ENCODE measurements at regions not wholly inside any gene's neighbourhood (a gene's known extent, or its start where the extent isn't known, plus 50 kb on each side); places are given as distances from the start of the nearest gene placed in this dataset.

DNA sequence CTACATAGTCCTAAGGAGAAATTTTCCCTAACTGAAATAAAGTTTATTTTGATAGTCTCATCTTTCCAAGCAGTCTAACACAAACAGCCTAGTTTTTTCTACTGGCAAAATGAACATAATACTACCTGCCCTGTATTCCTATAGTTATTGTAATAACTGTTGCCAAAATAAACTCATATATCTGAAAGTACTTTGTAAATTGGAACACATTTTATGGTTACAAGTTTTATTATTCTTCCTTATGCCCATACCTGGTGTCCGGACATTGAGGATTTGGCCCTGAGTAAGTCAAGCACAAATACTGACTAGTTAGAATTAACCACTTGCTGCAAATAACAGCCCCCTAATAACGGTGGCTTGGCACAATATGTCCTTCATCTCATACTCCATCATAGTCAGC, 120.4 kb upstream of the TOM1L1 start:
- Mint-ChIP-seq H3K27ac (no peak overlapping the region), H3K4me3 (no peak overlapping the region), H3K4me1 (no peaks in the 10 kb centered on the region), H3K27me3 (no peaks in the 10 kb centered on the region), H3K9me3 (ENCODE audit: insufficient read depth) (no peaks in the 10 kb centered on the region)
- DNase-seq (no peak), ATAC-seq (ENCODE audit: low read depth) (no peak)
- ChIA-PET POLR2A (no interaction called here), CTCF (no interaction called here)
- Histone ChIP-seq H3K27ac (ENCODE audit: low read length in 2 of 2) (no peak overlapping the region), H3K36me3 (replicated peaks in 1 of 2; ENCODE audit: control extremely low read depth in 1 of 2, control insufficient read depth in 1 of 2, extremely low read depth in 1 of 2, insufficient read depth in 2 of 2, low read length in 1 of 2) (no peaks in the 10 kb centered on the region), H2AFZ (ENCODE audit: insufficient read depth, low read depth, low read length, poor library complexity, severe bottlenecking) (no peak overlapping the region), H3K4me2 (replicated peaks; ENCODE audit: low read depth, low read length, poor library complexity, severe bottlenecking) (no peak overlapping the region), H3K79me2 (ENCODE audit: control insufficient read depth, insufficient read depth, low read length) (no peaks in the 10 kb centered on the region), H3K9ac (ENCODE audit: low read length) (no peak overlapping the region), H3K4me1 (ENCODE audit: control insufficient read depth in 2 of 2, insufficient read depth in 2 of 2, low read length in 2 of 2) (no peaks in the 10 kb centered on the region), H3K27me3 (replicated peaks in 1 of 4; ENCODE audit: control extremely low read depth in 1 of 4, control insufficient read depth in 3 of 4, insufficient read depth in 4 of 4, low read length in 3 of 4) (no peaks in the 10 kb centered on the region), H3K9me3 (ENCODE audit: control extremely low read depth in 1 of 3, control insufficient read depth in 2 of 3, insufficient read depth in 1 of 3, low read length in 2 of 3) (peaks cover 0 to 2% (median 0%) of the 10 kb centered on the region in 3 donors), H4K20me1 (ENCODE audit: control insufficient read depth, insufficient read depth, low read length, poor library complexity, severe bottlenecking) (no peaks in the 10 kb centered on the region), H3K4me3 (ENCODE audit: control extremely low read depth in 1 of 5, extremely low read depth in 1 of 5, insufficient read depth in 1 of 5, low read depth in 2 of 5, low read length in 4 of 5) (no peak overlapping the region)
- no peak for TF ChIP-seq EZH2 (IDR thresholded peaks at IDR 0.05; ENCODE audit: borderline replicate concordance, insufficient read depth, low read depth, low read length, poor library complexity, severe bottlenecking)
- TF ChIP-seq, protein P1, sequence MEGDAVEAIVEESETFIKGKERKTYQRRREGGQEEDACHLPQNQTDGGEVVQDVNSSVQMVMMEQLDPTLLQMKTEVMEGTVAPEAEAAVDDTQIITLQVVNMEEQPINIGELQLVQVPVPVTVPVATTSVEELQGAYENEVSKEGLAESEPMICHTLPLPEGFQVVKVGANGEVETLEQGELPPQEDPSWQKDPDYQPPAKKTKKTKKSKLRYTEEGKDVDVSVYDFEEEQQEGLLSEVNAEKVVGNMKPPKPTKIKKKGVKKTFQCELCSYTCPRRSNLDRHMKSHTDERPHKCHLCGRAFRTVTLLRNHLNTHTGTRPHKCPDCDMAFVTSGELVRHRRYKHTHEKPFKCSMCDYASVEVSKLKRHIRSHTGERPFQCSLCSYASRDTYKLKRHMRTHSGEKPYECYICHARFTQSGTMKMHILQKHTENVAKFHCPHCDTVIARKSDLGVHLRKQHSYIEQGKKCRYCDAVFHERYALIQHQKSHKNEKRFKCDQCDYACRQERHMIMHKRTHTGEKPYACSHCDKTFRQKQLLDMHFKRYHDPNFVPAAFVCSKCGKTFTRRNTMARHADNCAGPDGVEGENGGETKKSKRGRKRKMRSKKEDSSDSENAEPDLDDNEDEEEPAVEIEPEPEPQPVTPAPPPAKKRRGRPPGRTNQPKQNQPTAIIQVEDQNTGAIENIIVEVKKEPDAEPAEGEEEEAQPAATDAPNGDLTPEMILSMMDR (IDR thresholded peaks at IDR 0.05): no peak
- intact Hi-C loops (cut with micrococcal nuclease): no loop called here
- WGBS (ENCODE audit: insufficient coverage): no CpG with 5 or more reads among the region's 2 CpGs

DNA sequence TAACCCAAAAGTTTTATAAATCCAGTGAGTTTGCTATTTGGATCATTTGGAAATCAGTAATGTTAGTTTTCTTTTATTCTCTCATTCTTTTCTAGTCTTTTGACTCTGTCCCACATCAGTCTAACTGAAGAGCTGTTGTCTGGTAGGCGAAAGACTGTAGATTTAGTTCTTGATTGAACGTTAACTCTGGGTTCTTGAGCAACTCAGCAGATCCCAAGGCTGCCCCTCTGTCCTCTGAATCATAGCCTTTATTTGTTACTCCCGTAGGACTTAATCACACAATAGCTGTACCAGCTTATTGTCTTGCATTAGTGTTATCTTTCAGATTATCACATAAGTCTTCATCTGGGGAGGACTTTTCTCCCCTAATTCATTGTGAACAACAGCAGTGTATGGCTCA, 119.3 kb upstream of the TOM1L1 start:
- ATAC-seq (ENCODE audit: low read depth) (no peak), DNase-seq (no peak)
- Mint-ChIP-seq H3K9me3 (ENCODE audit: insufficient read depth) (no peaks in the 10 kb centered on the region), H3K4me1 (no peaks in the 10 kb centered on the region), H3K4me3 (no peak overlapping the region), H3K27me3 (no peaks in the 10 kb centered on the region), H3K27ac (no peak overlapping the region)
- no peaks in the 10 kb centered on the region for H3K36me3 ChIP-seq (replicated peaks in 1 of 2; ENCODE audit: control extremely low read depth in 1 of 2, control insufficient read depth in 1 of 2, extremely low read depth in 1 of 2, insufficient read depth in 2 of 2, low read length in 1 of 2)
- intact Hi-C loops (cut with micrococcal nuclease): no loop called here
- no peaks in the 10 kb centered on the region for H3K4me1 ChIP-seq (ENCODE audit: control insufficient read depth in 2 of 2, insufficient read depth in 2 of 2, low read length in 2 of 2)
- POLR2A ChIA-PET: no interaction called here
- H3K27ac ChIP-seq (ENCODE audit: low read length in 2 of 2): no peak overlapping the region
- H3K27me3 ChIP-seq (replicated peaks in 1 of 4; ENCODE audit: control extremely low read depth in 1 of 4, control insufficient read depth in 3 of 4, insufficient read depth in 4 of 4, low read length in 3 of 4): no peaks in the 10 kb centered on the region
- H3K4me3 ChIP-seq (ENCODE audit: control extremely low read depth in 1 of 5, extremely low read depth in 1 of 5, insufficient read depth in 1 of 5, low read depth in 2 of 5, low read length in 4 of 5): no peak overlapping the region
- H3K79me2 ChIP-seq (ENCODE audit: control insufficient read depth, insufficient read depth, low read length): no peaks in the 10 kb centered on the region
- H2AFZ ChIP-seq (ENCODE audit: insufficient read depth, low read depth, low read length, poor library complexity, severe bottlenecking): no peak overlapping the region
- no peak overlapping the region for H3K4me2 ChIP-seq (replicated peaks; ENCODE audit: low read depth, low read length, poor library complexity, severe bottlenecking)
- peaks cover 0 to 2% (median 0%) of the 10 kb centered on the region in 3 donors for H3K9me3 ChIP-seq (ENCODE audit: control extremely low read depth in 1 of 3, control insufficient read depth in 2 of 3, insufficient read depth in 1 of 3, low read length in 2 of 3)
- TF ChIP-seq, protein P1 (IDR thresholded peaks at IDR 0.05): no peak
- no peak for TF ChIP-seq EZH2 (IDR thresholded peaks at IDR 0.05; ENCODE audit: borderline replicate concordance, insufficient read depth, low read depth, low read length, poor library complexity, severe bottlenecking)
- WGBS (ENCODE audit: insufficient coverage): 76% methylated on average over 2 of the region's 3 CpGs
- CTCF ChIA-PET: no interaction called here
- no peak overlapping the region for H3K9ac ChIP-seq (ENCODE audit: low read length)
- no peaks in the 10 kb centered on the region for H4K20me1 ChIP-seq (ENCODE audit: control insufficient read depth, insufficient read depth, low read length, poor library complexity, severe bottlenecking)
